CD14-positive monocyte (primary cell): ENCODE measurements at regions not wholly inside any gene's neighbourhood (a gene's known extent, or its start where the extent isn't known, plus 50 kb on each side); places are given as distances from the start of the nearest gene placed in this dataset.

Experiments
- DNase-seq, 3 donors: peaks; one replicate each; pipeline ENCODE4 v3.0.0-alpha.2; 2011 to 2022
- H2AFZ ChIP-seq: 2 replicates; pipeline ENCODE4 v1.6.0; 2012; ENCODE audit warnings: mild to moderate bottlenecking, low read depth, low read length, inconsistent platforms; ENCODE audit not compliant: insufficient read depth, poor library complexity, severe bottlenecking
- H3K27ac ChIP-seq, 2 donors: 1 replicate in 1 of 2; 2 replicates in 1 of 2; pipeline ENCODE4 v1.5.1; 2012 to 2013; ENCODE audit warnings: low read length in 2 of 2, control low read depth in 1 of 2, inconsistent platforms in 1 of 2, low read depth in 1 of 2, mild to moderate bottlenecking in 1 of 2
- H3K27me3 ChIP-seq, 2 donors: one replicate each; pipeline versions ENCODE4 v1.6.0 to v1.6.1; 2011 to 2013; ENCODE audit warnings: low read length in 2 of 2; ENCODE audit not compliant: control insufficient read depth in 2 of 2, insufficient read depth in 2 of 2
- H3K36me3 ChIP-seq, 2 donors: replicated peaks in 1 of 2; 1 replicate in 1 of 2; 2 replicates in 1 of 2; pipeline versions ENCODE4 v1.5.1 to v1.6.1; 2012 to 2013; ENCODE audit warnings: low read length in 2 of 2, control low read depth in 1 of 2, inconsistent platforms in 1 of 2, mild to moderate bottlenecking in 1 of 2; ENCODE audit not compliant: insufficient read depth in 2 of 2, control insufficient read depth in 1 of 2
- H3K4me1 ChIP-seq, 2 donors: 1 replicate in 1 of 2; 2 replicates in 1 of 2; pipeline versions ENCODE4 v1.5.1 to v1.6.1; 2012 to 2013; ENCODE audit warnings: low read length in 2 of 2, control low read depth in 1 of 2, inconsistent platforms in 1 of 2, mild to moderate bottlenecking in 1 of 2, moderate library complexity in 1 of 2; ENCODE audit not compliant: insufficient read depth in 2 of 2, control insufficient read depth in 1 of 2
- H3K4me2 ChIP-seq: replicated peaks from 2 replicates; pipeline ENCODE3; 2012; ENCODE audit warnings: low read length, moderate library complexity, mild to moderate bottlenecking; ENCODE audit not compliant: poor library complexity, severe bottlenecking; ENCODE audit errors: extremely low read depth
- H3K4me3 ChIP-seq, 3 experiments: fragments of 200-600 bp in 1 of 3; sonication (generic) in 1 of 3; replicated peaks in 1 of 3; 1 replicate in 2 of 3; 2 replicates in 1 of 3; pipeline ENCODE4 v1.5.1; 2011 to 2013; ENCODE audit warnings: low read length in 3 of 3, mild to moderate bottlenecking in 3 of 3, control low read depth in 2 of 3, low read depth in 2 of 3, inconsistent platforms in 1 of 3, moderate library complexity in 1 of 3
- H3K79me2 ChIP-seq: 2 replicates; pipeline ENCODE4 v1.6.0; 2012; ENCODE audit warnings: mild to moderate bottlenecking, control low read depth, inconsistent platforms, low read length, moderate library complexity; ENCODE audit not compliant: insufficient read depth
- H3K9ac ChIP-seq: 2 replicates; pipeline ENCODE4 v1.6.0; 2017; ENCODE audit warnings: low read length, mild to moderate bottlenecking; ENCODE audit not compliant: insufficient read depth, poor library complexity, severe bottlenecking
- H3K9me3 ChIP-seq, 2 donors: replicated peaks in 1 of 2; 1 replicate in 1 of 2; 2 replicates in 1 of 2; pipeline versions ENCODE4 v1.5.1 to v1.6.1; 2012 to 2013; ENCODE audit warnings: low read length in 2 of 2, control low read depth in 1 of 2; ENCODE audit not compliant: control insufficient read depth in 1 of 2, insufficient read depth in 1 of 2
- H4K20me1 ChIP-seq: 2 replicates; pipeline ENCODE4 v1.6.0; 2012; ENCODE audit warnings: mild to moderate bottlenecking, low read length, control low read depth, moderate library complexity; ENCODE audit not compliant: insufficient read depth
- H3K27ac Mint-ChIP-seq, 7 donors: one replicate each; pipeline ENCODE4 v1.8.0; 2020; ENCODE audit warnings: mild to moderate bottlenecking in 7 of 7, mixed read lengths in 7 of 7, moderate library complexity in 6 of 7, inconsistent platforms in 2 of 7
- H3K27me3 Mint-ChIP-seq, 3 donors: one replicate each; pipeline ENCODE4 v1.8.0; 2021 to 2022; ENCODE audit warnings: low read depth in 3 of 3, mild to moderate bottlenecking in 3 of 3, mixed read lengths in 3 of 3, moderate library complexity in 3 of 3, inconsistent platforms in 1 of 3
- H3K36me3 Mint-ChIP-seq, 2 donors: one replicate each; pipeline ENCODE4 v1.8.0; 2020; ENCODE audit warnings: mixed read lengths in 2 of 2, inconsistent platforms in 1 of 2, mild to moderate bottlenecking in 1 of 2
- H3K4me1 Mint-ChIP-seq: one replicate; pipeline ENCODE4 v1.8.0; 2020; ENCODE audit warnings: mild to moderate bottlenecking, mixed read lengths
- H3K4me3 Mint-ChIP-seq, 2 donors: one replicate each; pipeline ENCODE4 v1.8.0; 2020; ENCODE audit warnings: mild to moderate bottlenecking in 2 of 2, mixed read lengths in 2 of 2, moderate library complexity in 1 of 2
- H3K9me3 Mint-ChIP-seq, 7 donors: one replicate each; pipeline ENCODE4 v1.8.0; 2020 to 2022; ENCODE audit warnings: mixed read lengths in 7 of 7, mild to moderate bottlenecking in 6 of 7, moderate library complexity in 6 of 7, inconsistent platforms in 2 of 7
- CTCF ChIP-seq: fragments of 200-600 bp; IDR thresholded peaks from one replicate; pipeline ENCODE4 v1.8.0; 2022; ENCODE audit warnings: antibody characterized with exemption, mild to moderate bottlenecking
- WGBS: methylation state at CpG from one replicate; pipeline ENCODE4 v1.1.5; 2013; ENCODE audit warnings: missing lambda C conversion rate; ENCODE audit not compliant: insufficient coverage; 5-methylcytosine and 5-hydroxymethylcytosine counted together
- intact Hi-C, 2 donors: fragments of 100-400 bp; cut with micrococcal nuclease; formaldehyde crosslinking; loops; one replicate each; pipeline versions ENCODE4 v1.15.0 to v1.15.1; 2023

GRCh38 chr13:103833294-103833852 is 767.2 kb upstream of the SLC10A2 start:
- Histone ChIP-seq H3K36me3 (no peaks in the 10 kb centered on the region), H3K9me3 (peaks cover 28 to 30% of the 10 kb centered on the region in 2 donors), H3K4me1 (no peaks in the 10 kb centered on the region), H3K9ac (no peak overlapping the region), H3K4me2 (no peak overlapping the region), H3K27ac (no peak overlapping the region), H3K27me3 (no peaks in the 10 kb centered on the region), H4K20me1 (no peaks in the 10 kb centered on the region), H3K4me3 (no peak overlapping the region), H2AFZ (no peak overlapping the region), H3K79me2 (no peaks in the 10 kb centered on the region)
- intact Hi-C loops = no loop called here
- Mint-ChIP-seq H3K4me3 (no peak overlapping the region), H3K27ac (no peak overlapping the region), H3K9me3 (peaks cover 19 to 37% (median 22%) of the 10 kb centered on the region in 7 donors), H3K27me3 (no peaks in the 10 kb centered on the region), H3K36me3 (no peaks in the 10 kb centered on the region), H3K4me1 (peaks cover 5% of the 10 kb centered on the region)
- no peak for TF ChIP-seq CTCF
- DNase-seq = no peak
- WGBS = 83% methylated on average over 1 of the region's 2 CpGs

GRCh38 chr13:103815619-103816018 is 749.4 kb upstream of the SLC10A2 start:
- TF ChIP-seq CTCF = no peak
- Histone ChIP-seq H4K20me1 (no peaks in the 10 kb centered on the region), H3K4me1 (no peaks in the 10 kb centered on the region), H3K4me3 (no peak overlapping the region), H3K79me2 (no peaks in the 10 kb centered on the region), H3K9ac (no peak overlapping the region), H3K4me2 (no peak overlapping the region), H3K27me3 (no peaks in the 10 kb centered on the region), H2AFZ (no peak overlapping the region), H3K9me3 (peaks cover 9 to 18% of the 10 kb centered on the region in 2 donors), H3K27ac (no peak overlapping the region), H3K36me3 (no peaks in the 10 kb centered on the region)
- no peak for DNase-seq
- no peaks in the 10 kb centered on the region for H3K36me3 Mint-ChIP-seq
- H3K9me3 Mint-ChIP-seq = peaks cover 6 to 25% (median 13%) of the 10 kb centered on the region in 7 donors
- WGBS = 82% methylated on average over 3 of the region's 4 CpGs
- H3K4me1 Mint-ChIP-seq = no peaks in the 10 kb centered on the region
- no peak overlapping the region for H3K27ac Mint-ChIP-seq
- intact Hi-C loops = no loop called here
- no peak overlapping the region for H3K4me3 Mint-ChIP-seq
- H3K27me3 Mint-ChIP-seq = peaks cover 0 to 3% (median 2%) of the 10 kb centered on the region in 3 donors
